ENCODE measurements at regions not wholly inside any gene's neighbourhood (a gene's known extent, or its start where the extent isn't known, plus 50 kb on each side); places are given as distances from the start of the nearest gene placed in this dataset.

- ATAC-seq, result no peak
- in situ Hi-C loops (cut with HindIII; ENCODE audit: extremely low pct_ligation_motif_present, low pct_unique_long_range_greater_than_20kb), result no loop called here
- Histone ChIP-seq H4K20me1 (ENCODE audit: insufficient read depth, low read length) (no peaks in the 10 kb centered on the region), H2AFZ (ENCODE audit: low read length) (no peak overlapping the region), H3K9ac (ENCODE audit: insufficient read depth, low read depth, low read length) (no peak overlapping the region), H3K36me3 (replicated peaks in 1 of 2; ENCODE audit: control insufficient read depth in 1 of 2, insufficient read depth in 2 of 2, low read length in 2 of 2) (no peaks in the 10 kb centered on the region), H3K4me3 (replicated peaks in 1 of 3; ENCODE audit: insufficient read depth in 1 of 3, low read depth in 2 of 3, low read length in 3 of 3) (no peak overlapping the region), H3K27me3 (ENCODE audit: control insufficient read depth in 1 of 2, insufficient read depth in 2 of 2, low read length in 2 of 2) (no peaks in the 10 kb centered on the region), H3K4me1 (ENCODE audit: insufficient read depth, low read length) (no peaks in the 10 kb centered on the region), H3K9me3 (ENCODE audit: low read length) (peaks cover under 1% of the 10 kb centered on the region; the same call in 1 of the 2 replicates), H3K4me2 (ENCODE audit: low read depth, low read length) (no peak overlapping the region), H3K79me2 (ENCODE audit: insufficient read depth, low read length) (no peaks in the 10 kb centered on the region), H3K27ac (ENCODE audit: extremely low read length, insufficient read depth, low read length) (no peak overlapping the region)
- ChIA-PET POLR2A (no interaction called here), CTCF (ENCODE audit: low intra/inter-chr PET ratio, low total read pairs) (no interaction called here)
- no TSS peak for BruUV-seq (replicated peaks)
- no peak for DNase-seq (ENCODE audit: low spot score)
- intact Hi-C loops (cut with micrococcal nuclease; ENCODE audit: unreplicated experiment), result no loop called here
- TF ChIP-seq MNT (IDR thresholded peaks at IDR 0.05), result peak; percentile 93
- TF ChIP-seq, protein P1, sequence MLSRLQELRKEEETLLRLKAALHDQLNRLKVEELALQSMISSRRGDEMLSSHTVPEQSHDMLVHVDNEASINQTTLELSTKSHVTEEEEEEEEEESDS (CRISPR knock-in tag; IDR thresholded peaks at IDR 0.05; ENCODE audit: borderline replicate concordance), result no peak
- no peak for FAIRE-seq
- WGBS (ENCODE audit: low lambda C conversion rate), result 30% methylated on average over 1 of the region's 1 CpG
Measured at GRCh38 chr5:60136841-60137240, 243.3 kb upstream of the PDE4D start.

- POLR2A ChIA-PET, result no interaction called here
- H4K20me1 ChIP-seq (ENCODE audit: insufficient read depth, low read length), result no peaks in the 10 kb centered on the region
- WGBS (ENCODE audit: low lambda C conversion rate), result 88% methylated on average over 1 of the region's 1 CpG
- FAIRE-seq, result no peak
- H2AFZ ChIP-seq (ENCODE audit: low read length), result no peak overlapping the region
- BruUV-seq (replicated peaks), result no TSS peak
- TF ChIP-seq MAFF (IDR thresholded peaks at IDR 0.05; ENCODE audit: low read depth, low read length) (peak; percentile 94), MAFK (conservative IDR thresholded peaks at IDR 0.05 in 1 of 2, IDR thresholded peaks at IDR 0.05 in 1 of 2; ENCODE audit: low read length in 2 of 2) (peak; percentile 92 to 96), NFYC (CRISPR knock-in tag; IDR thresholded peaks at IDR 0.05) (no peak)
- no peaks in the 10 kb centered on the region for H3K79me2 ChIP-seq (ENCODE audit: insufficient read depth, low read length)
- H3K4me1 ChIP-seq (ENCODE audit: insufficient read depth, low read length), result no peaks in the 10 kb centered on the region
- no peak overlapping the region for H3K4me2 ChIP-seq (ENCODE audit: low read depth, low read length)
- CTCF ChIA-PET (ENCODE audit: low intra/inter-chr PET ratio, low total read pairs), result no interaction called here
- H3K36me3 ChIP-seq (replicated peaks in 1 of 2; ENCODE audit: control insufficient read depth in 1 of 2, insufficient read depth in 2 of 2, low read length in 2 of 2), result no peaks in the 10 kb centered on the region
- H3K4me3 ChIP-seq (replicated peaks in 1 of 3; ENCODE audit: insufficient read depth in 1 of 3, low read depth in 2 of 3, low read length in 3 of 3), result no peak overlapping the region
- H3K27ac ChIP-seq (ENCODE audit: extremely low read length, insufficient read depth, low read length), result no peak overlapping the region
- in situ Hi-C loops (cut with HindIII; ENCODE audit: extremely low pct_ligation_motif_present, low pct_unique_long_range_greater_than_20kb) (no loop called here), intact Hi-C loops (cut with micrococcal nuclease; ENCODE audit: unreplicated experiment) (no loop called here)
- H3K9me3 ChIP-seq (ENCODE audit: low read length), result peaks cover 9% of the 10 kb centered on the region
- no peak for DNase-seq (ENCODE audit: low spot score)
- no peaks in the 10 kb centered on the region for H3K27me3 ChIP-seq (ENCODE audit: control insufficient read depth in 1 of 2, insufficient read depth in 2 of 2, low read length in 2 of 2)
- no peak for ATAC-seq
- H3K9ac ChIP-seq (ENCODE audit: insufficient read depth, low read depth, low read length), result no peak overlapping the region
Measured at GRCh38 chr5:60131504-60131903, 238.0 kb upstream of the PDE4D start.
